Stomach (tissue), 4 donors: ENCODE measurements at regions not wholly inside any gene's neighbourhood (a gene's known extent, or its start where the extent isn't known, plus 50 kb on each side); places are given as distances from the start of the nearest gene placed in this dataset.

ENCODE experiments used
- CTCF ChIP-seq, 7 experiments: fragments of 450-650 bp in 4 of 7; fragments of 200-600 bp in 3 of 7; sonication (generic) in 3 of 7; IDR thresholded peaks; one replicate each; pipeline ENCODE4 v1.5.1; 2016 to 2019; ENCODE audit warnings: antibody characterized with exemption in 7 of 7, control low read depth in 2 of 7, mild to moderate bottlenecking in 1 of 7
- EP300 ChIP-seq: sonication (generic); formaldehyde crosslinking; IDR thresholded peaks from one replicate; pipeline ENCODE4 v1.6.1; 2017; ENCODE audit warnings: antibody characterized with exemption
- POLR2AphosphoS5 ChIP-seq, 3 donors: sonication (generic); formaldehyde crosslinking; IDR thresholded peaks; one replicate each; pipeline ENCODE4 v1.6.1; 2016; ENCODE audit warnings: antibody characterized with exemption in 3 of 3

- TF ChIP-seq CTCF (IDR thresholded peaks at IDR 0.05) (no peak), POLR2AphosphoS5 (IDR thresholded peaks at IDR 0.05) (no peak), EP300 (no peak)
Measured at GRCh38 chr11:98243897-98244296, 776.9 kb upstream of the CNTN5 start.
